ENCODE measurements at regions not wholly inside any gene's neighbourhood (a gene's known extent, or its start where the extent isn't known, plus 50 kb on each side); places are given as distances from the start of the nearest gene placed in this dataset.
A peak's percentile ranks its signal among the peaks of the same experiment; 100 is the strongest.
"Not testable (repeated sequence)": the region's sequence is repeated elsewhere in the genome, so short reads cannot be mapped to it uniquely, and the experiment has no call there.

- ATAC-seq (no peak), DNase-seq (no peak)
- intact Hi-C loops (cut with DNase I, micrococcal nuclease): no loop called here
These were observed 64.2 kb downstream of the DACT2 start for GRCh38 chr6:168255283-168255881.

GRCh38 chr6:168252267-168252666 is 67.3 kb downstream of the DACT2 start:
- DNase-seq (no peak), ATAC-seq (no peak)
- intact Hi-C loops (cut with DNase I, micrococcal nuclease): no loop called here

GRCh38 chr6:168250250-168250649 is 69.3 kb downstream of the DACT2 start:
- intact Hi-C loops (cut with DNase I, micrococcal nuclease): no loop called here
- DNase-seq (no peak), ATAC-seq (no peak)

DNA sequence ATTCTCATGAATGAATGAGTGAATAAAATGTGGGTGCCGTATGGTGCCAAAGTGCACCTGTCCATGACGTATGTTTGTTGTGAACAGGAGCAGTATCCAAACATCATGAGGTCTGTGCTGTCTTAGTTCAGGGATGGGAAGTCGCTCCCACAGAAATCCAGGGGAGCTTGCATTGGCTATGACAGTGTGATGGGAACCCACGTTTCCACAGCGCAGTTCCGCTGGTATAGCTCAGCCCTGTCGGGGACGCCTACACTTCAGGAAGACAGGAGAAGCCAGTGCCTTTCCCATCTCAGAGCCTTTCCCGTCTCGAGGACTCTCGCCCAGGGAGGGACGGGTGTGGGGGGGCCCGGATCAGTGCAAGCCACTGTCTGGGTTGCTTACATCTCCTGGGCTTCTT is 69.8 kb downstream of the DACT2 start:
- no peak for ATAC-seq
- no peak for DNase-seq
- intact Hi-C loops (cut with DNase I, micrococcal nuclease): no loop called here

DNA sequence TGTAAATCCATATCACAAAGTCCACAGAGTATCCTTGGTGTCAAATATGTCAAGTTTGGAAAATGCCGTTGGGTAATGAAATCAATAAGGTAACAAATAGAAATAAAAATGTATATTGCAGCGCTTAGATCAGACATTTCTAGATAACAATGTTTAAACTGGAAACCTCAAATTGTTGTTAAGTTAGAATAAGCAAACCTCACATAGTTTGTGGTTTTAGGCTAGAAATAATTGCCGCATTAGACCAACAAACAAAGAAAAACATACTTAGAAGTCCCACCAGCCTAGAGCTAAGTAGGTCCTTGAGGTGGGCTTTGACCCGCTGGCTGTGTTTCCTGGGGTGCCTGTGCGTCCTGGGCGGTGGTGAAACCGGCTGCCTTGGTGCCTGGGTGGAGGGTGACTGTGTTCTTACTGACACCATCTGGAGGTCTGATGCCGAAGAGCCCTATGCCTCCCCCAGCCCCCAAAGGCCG is 71.4 kb downstream of the DACT2 start:
- no peak for DNase-seq
- intact Hi-C loops (cut with DNase I, micrococcal nuclease): no loop called here
- ATAC-seq: no peak

DNA sequence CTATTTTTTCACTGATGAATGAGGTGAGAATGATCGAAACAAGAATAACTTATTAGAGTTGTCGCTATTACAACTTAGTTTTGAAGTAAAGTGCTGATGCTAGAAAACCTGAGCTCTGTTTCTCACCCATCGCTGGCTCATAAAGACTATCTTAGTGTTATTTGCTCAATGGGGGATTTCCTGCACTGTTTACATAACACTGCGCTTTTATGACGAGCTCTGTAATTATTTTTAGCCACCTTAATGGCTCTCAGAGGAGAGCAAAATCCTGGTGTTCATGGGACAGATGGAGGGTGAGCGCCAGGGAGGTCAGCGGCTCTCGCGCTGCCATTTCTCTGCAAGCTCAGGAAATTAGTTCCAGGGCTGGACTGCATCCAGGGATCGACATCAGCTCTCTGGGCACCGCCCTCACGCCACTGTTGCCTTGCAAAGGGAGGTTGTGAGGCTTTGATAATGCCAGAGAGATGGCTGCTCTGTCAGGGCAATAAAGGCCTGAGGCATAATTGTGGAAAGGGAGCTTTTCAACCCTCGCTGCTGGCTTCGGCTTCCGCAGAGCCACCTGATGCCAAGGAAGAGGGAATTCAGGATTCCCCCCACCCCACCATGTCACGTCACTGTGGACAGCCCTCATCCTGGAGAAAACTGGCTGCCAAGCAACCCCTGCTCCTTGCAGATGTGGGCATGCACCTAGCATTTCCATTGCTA is 72.0 kb downstream of the DACT2 start:
- ATAC-seq: peak; percentile 92
- peak; percentile 72 to 83 for DNase-seq
- intact Hi-C loops (cut with DNase I, micrococcal nuclease): no loop called here

DNA sequence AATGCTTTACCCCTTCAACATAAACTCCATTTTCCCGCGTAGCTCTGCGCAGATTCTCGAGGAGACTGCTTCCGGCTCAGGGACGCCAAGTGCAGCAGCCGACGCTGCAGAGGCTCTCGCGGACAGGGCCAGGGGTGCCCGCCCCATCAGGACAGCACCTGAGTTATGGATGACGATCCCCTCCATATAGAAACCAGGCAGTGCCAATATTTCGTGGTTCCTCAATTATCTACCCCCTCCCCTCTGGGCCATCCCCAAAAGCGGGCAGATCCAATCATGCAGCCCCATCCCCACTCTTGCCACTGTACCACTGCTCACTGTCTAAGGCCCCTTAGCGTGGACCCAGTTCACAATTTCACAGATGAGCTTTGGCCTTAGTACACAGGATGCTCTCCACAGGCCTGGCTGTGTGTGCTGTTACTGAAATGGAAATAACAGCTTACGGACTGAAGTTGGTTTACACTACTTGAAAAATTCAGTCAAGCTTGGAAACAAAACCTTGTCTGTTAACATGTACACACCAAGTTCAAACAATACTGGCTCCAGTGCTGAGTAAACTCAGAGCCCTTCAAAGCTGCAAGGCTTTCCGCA is 74.5 kb downstream of the DACT2 start:
- intact Hi-C loops (cut with DNase I, micrococcal nuclease): no loop called here
- DNase-seq (no peak), ATAC-seq (no peak)

GRCh38 chr6:168243812-168244376 is 75.7 kb downstream of the DACT2 start:
- no peak for ATAC-seq
- no peak for DNase-seq
- intact Hi-C loops (cut with DNase I, micrococcal nuclease): no loop called here

DNA sequence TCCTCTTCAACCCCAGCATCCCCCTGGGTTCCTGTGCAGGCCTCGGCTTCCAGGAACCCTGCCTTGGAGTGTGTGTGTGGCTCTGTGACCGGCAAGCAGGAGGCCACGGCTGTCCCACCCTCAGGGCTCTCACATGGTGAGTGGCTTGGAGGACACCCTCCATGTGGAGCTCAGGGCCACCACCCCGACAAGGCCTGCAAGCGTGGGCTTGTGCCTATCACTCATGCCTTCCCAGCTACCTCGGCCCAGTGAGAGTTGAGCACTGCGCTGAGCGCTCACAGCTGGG is 76.7 kb downstream of the DACT2 start:
- no peak for DNase-seq
- intact Hi-C loops (cut with DNase I, micrococcal nuclease): no loop called here
- no peak for ATAC-seq

DNA sequence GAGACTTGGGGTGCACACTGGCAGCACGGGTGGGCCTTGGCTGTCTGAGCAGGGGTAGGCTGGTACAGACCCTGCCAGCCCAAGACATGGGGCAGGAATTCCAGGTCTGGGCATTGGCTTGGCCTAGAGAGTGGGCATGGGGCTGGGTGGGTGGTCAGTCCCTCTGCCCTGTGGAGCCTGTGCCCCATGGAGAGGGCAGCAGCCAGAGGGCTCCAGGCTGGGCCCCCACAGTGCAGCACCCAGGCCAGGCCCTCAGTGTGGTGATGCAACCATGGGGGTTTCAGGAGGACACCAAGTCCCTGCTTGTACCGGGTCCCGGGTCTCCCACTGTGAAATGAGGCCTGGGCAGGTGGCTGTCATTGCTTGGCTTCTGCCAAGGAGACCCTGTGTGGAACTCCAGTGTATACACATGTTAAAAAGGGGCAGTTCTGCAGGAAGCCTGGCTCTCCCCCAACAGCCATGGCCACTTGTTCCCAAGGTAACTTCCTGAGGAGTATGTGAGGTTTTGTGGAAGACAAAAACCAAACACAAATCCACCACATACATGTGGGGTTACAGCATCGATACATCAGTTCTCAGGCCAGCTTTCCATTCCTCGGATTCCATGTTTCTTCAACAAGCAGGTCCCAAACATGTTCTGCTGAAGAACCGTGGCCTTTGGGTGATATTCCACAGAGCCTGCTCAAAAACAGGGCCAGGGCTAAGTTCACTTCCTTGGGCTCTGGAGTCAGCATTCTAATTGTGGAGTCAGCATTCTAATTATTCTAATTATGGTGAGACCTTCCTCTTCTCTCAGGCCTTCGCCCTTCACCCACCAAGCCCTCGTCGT is 77.3 kb downstream of the DACT2 start:
- no peak for ATAC-seq
- intact Hi-C loops (cut with DNase I, micrococcal nuclease): no loop called here

DNA sequence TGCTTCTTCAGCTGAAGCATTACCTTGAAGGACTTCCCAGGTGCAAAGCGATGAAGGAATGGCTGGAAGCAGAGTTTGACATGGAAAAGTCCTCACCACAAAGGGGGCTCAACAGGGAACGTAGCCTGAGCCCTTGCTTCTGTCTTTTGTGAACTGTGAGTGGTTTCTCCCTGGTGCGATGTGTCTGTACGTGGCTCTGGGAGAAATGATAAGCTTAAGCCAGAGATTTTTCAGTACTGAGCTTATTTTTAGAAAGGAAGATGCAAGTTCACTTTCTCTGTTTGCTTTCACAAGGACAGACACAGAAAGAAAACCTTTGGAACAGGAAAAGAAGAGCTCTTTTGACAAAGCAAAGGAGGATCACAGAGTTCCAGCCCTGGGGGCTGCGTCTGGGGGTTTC is 79.4 kb downstream of the DACT2 start:
- DNase-seq (no peak), ATAC-seq (no peak)
- intact Hi-C loops (cut with DNase I, micrococcal nuclease): no loop called here

More for the DNA sequence above, 77.3 kb downstream of the DACT2 start:
- no peak for DNase-seq

DNA sequence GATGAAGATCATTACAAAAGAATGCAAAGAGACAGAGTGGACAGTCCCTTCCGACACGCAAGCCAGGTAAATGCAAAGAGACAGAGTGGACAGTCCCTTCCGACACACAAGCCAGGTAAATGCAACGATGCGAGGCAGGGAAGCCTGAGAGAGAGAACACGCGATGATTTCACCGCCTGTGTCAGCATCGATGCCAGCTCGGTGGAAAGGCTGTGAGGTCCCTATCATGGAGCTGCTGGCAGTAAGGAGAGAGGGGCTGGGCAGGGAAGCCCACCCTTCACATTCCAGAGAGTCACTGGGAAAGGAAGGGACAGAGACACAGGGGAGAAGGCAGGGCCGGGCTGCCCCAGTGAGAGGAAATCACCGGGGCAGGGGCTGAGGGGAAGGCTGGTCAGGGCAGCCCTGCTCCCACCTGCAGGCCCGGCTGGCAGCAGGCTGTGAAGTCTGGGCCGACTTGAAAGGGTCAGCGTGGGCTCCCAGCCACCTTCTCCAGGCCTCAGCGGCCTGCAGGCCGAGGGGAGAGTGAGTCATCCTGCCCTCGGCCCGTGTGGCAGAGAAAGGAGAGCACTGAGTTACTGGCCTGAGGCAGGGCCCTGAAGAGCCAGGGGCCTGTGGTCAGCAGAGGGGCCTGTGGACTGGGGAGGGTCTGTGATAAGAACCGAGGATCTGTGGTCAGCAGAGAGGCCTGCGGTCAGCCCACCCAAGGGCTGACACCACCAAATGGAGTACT is 80.4 kb downstream of the DACT2 start:
- intact Hi-C loops (cut with DNase I, micrococcal nuclease): no loop called here
- ATAC-seq: no peak
- DNase-seq: no peak

GRCh38 chr6:168238159-168238909 is 81.2 kb downstream of the DACT2 start:
- DNase-seq (no peak), ATAC-seq (no peak)

DNA sequence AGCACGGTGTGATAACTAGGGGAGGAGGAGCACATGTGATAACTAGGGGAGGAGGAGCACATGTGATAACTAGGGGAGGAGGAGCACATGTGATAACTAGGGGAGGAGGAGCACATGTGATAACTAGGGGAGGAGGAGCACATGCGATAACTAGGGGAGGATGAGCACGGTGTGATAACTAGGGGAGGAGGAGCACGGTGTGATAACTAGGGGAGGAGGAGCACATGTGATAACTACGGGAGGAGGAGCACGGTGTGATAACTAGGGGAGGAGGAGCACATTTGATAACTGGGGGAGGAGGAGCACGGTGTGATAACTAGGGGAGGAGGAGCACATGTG is 85.7 kb downstream of the DACT2 start:
- DNase-seq; ATAC-seq; intact Hi-C loops (cut with DNase I, micrococcal nuclease): not testable (repeated sequence)

More at GRCh38 chr6:168238159-168238909, 81.2 kb downstream of the DACT2 start:
- intact Hi-C loops (cut with DNase I, micrococcal nuclease): no loop called here

- DNase-seq (no peak), ATAC-seq (no peak)
- intact Hi-C loops (cut with DNase I, micrococcal nuclease): no loop called here
These were observed 86.3 kb downstream of the DACT2 start for GRCh38 chr6:168232989-168233874.

GRCh38 chr6:168232528-168232927 is 87.0 kb downstream of the DACT2 start:
- intact Hi-C loops (cut with DNase I, micrococcal nuclease): no loop called here
- DNase-seq: no peak
- ATAC-seq: no peak

DNA sequence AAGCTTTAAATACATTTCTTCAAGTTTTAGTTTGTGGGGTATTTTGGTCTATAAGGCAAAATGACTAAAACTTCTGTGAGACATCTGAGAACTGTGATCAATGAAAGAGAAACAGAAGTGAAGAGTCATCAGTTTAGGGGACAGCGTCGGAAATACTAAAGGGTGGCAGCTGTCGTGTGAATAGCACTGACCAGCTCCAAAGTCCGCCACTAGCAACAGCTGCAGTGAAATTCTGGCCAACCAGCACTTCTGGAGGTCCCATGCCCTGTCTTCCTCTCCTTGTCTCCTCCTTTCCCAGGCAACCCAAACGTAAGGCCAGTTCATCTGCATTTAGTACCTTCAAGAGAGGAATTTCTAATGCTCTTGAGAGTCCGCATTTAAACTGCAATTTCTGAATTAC is 87.5 kb downstream of the DACT2 start:
- DNase-seq (no peak), ATAC-seq (no peak)

More for the DNA sequence above, 87.5 kb downstream of the DACT2 start:
- intact Hi-C loops (cut with DNase I, micrococcal nuclease): no loop called here

Measured in left colon (tissue), 2 donors.